HG02678 (cell line): ENCODE measurements at regions not wholly inside any gene's neighbourhood (a gene's known extent, or its start where the extent isn't known, plus 50 kb on each side); places are given as distances from the start of the nearest gene placed in this dataset.
"Not testable (repeated sequence)": the region's sequence is repeated elsewhere in the genome, so short reads cannot be mapped to it uniquely, and the experiment has no call there.

Experiments
- ATAC-seq: cut with Tn5 transposase; IDR thresholded peaks from one replicate; pipeline ENCODE4 v1.9.1; 2021; ENCODE audit warnings: mild to moderate bottlenecking, moderate library complexity; ENCODE audit not compliant: unreplicated experiment

DNA sequence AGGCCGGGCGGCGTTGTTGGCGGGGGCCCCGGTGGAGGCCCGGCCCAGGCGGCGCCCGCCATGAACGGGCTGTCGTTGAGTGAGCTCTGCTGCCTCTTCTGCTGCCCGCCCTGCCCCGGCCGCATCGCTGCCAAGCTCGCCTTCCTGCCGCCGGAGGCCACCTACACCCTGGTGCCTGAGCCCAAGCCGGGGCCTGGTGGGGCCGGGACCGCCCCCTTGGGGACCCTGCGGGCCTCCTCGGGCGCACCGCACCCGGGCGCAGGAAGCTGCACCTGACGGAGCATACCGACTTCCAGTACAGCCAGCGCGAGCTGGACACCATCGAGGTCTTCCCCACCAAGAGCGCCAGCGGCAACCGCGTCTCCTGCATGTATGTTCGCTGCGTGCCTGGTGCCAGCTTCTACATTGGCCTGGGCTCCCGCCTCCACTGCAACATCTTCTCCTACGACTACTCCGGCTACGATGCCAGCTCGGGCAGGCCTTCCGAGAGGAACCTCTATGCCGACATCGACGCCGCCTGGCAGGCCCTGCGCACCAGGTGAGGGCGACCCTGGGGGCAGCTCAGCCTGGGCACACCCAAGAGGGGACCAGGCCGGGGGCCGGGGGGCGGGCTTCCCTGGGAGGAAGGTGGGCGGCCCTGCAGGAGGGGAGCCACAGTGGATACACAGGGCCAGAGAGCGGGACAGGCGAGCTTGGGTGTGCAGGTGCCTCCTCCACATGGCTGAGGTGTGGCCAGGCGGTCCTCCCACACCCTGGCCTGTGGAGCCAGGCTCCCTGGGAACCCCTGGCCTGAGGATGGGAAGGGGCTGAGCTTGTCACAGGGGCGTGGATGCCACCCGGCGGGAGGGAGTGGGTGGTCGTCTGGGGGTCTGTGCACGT lies 201.6 kb downstream of the USP22 start:
- ATAC-seq: not testable (repeated sequence)

DNA sequence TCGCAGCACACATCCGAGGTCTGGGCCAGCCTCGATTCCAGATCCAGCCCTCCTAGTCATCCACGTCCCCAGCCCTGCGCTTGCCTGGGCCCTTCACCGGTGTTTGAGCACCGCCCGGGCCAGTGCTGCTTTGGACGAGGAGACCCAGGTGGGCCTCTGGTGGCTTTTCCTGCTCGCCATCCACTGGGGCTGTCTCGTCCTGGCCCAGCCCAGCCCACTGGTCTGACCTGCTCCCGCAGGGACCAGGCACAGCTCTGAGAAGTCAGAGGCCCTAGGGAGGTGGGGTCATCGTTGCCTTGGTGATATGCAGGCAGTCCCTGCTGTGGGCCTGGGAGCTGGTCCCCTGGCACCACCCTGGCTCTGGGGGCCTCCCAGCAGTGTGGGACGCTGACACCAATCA lies 200.8 kb downstream of the USP22 start:
- ATAC-seq: not testable (repeated sequence)

DNA sequence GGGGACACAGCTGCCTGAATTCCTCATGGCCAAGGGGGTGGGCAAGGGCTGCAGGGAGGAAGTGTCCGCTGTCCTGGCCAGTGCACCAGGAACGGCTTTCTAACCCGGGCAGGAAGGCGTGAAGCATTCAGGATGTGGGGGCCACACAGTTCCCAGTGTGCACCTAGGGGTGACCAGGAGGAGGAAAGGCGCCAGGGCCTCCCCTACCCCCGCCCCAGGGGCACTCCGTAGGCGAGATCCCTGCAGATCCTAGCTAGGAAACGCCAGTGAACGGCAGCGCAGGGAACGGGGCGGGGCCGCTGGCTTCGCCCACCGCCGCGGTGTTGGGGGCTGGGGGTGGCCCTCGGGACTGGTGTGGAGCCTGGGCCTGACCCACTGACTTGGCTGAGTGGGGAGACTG lies 199.6 kb downstream of the USP22 start:
- ATAC-seq: not testable (repeated sequence)

DNA sequence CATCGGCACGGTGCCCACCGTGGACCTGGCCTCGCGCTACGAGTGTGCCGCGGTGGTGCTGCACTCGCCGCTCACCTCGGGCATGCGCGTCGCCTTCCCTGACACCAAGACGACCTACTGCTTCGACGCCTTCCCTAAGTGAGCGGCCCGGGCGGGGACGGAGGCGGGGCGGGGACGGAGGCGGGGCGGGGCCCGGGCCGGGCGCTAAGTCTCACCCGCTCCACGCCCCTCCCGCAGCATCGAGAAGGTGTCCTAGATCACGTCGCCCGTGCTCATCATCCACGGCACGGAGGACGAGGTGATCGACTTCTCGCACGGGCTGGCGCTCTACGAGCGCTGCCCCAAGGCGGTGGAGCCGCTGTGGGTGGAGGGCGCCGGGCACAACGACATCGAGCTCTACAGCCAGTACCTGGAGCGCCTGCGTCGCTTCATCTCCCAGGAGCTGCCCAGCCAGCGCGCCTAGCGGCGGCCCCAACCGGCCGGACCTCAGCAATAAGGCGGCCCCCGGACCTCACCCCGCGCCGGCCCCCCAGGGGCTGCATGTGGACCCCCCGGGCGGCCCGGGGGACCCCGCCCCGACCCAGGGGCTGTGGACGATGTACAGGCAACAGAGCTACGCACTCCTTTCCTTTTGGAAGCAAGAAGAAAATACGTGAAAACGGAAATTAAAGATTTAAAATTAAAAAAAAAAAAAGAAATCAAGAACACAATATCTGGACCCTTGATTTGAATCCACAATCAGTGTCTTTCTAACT lies 198.8 kb downstream of the USP22 start:
- ATAC-seq: not testable (repeated sequence)

DNA sequence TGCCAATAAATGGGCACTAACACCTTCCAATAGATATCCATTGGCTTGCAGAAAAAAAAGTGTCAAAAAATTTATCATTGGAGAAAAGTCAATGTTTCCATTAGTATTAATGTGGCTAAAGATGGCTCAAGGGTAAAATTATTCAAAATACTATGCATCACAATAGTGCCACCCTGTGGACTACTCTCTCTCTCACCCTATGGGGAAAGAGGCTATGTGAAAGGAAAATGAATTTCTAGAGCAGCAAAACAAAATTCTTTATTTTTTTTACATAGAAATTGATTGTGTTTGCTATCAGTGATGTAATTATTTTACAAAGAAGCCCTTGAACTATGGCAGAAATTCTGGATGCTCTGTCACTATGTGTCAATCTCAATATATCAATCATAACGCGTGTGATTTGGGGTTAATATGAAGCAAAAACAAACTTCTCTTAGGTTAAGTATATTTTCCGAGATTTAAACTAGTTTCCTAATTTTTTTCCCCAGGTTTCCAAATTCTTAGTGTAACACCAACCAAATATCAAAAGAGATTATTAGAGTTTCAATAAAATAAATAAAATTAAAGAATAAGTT lies 193.9 kb downstream of the USP22 start:
- not testable (repeated sequence) for ATAC-seq

DNA sequence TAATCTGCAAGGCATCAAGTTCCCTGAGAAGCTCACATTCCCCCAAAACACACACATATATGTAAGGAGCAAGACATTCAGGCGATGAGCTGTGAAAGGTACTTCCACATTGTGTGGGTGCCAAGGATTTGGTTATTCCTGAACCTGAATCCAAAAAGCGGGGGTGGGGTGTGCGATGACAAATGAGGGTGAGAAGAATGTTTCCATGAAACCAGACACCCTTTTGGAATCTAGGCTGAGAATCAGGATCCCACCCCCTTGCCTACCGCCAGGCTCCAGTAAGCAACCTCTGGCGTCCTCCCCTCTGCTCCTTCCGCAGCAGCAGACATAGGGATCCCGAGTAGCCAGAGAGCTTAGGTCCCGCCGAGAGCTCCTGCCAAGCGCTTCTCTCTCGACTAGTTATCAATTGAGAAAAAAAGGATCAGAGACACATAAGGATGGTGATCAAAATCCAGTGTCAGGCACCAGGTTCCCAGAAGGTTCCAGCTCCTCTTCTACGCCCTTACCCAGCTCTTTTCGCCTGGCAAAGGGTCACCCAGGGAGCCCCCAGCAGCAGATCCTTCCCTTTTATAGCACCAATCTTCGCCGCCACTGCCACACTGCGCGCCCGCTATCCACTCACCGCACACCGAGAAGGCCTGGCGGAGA lies 191.1 kb downstream of the USP22 start:
- ATAC-seq: not testable (repeated sequence)

DNA sequence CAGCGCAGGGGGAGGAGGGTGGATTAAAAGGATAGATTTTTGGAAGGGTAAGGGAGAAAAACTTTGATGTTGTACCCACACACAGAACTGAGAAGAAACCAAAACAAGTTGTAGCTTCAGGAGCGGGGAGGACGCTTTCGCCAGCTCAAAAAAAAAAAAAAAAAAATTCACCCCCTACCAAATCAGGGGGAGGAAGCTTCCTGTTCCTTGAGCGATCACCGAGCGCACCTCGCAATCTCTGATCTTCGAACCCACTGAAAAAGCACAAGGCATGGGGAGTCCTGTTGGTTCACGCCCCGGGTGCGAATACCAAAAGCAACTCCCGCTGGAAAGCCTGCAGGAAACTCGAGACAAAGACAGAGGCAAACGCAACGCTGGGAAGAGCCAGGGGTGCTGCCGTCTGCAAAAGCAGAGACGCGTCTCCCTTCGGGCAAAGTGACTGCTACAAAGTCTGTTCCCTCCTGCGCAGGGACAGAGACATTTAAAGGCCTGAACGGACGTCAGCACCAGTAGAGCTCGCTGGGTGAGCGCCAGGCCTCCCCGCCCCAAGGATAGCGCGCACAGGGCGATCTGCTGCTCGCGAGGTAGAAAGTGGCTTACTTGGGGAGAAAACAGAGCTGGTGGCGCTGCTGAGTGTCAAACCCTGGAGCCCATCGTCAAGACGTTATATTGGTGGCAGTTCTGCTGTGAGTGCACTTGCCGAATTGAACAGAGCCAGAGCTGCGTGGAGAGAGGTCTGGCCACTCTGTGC lies 190.4 kb downstream of the USP22 start:
- no peak for ATAC-seq

DNA sequence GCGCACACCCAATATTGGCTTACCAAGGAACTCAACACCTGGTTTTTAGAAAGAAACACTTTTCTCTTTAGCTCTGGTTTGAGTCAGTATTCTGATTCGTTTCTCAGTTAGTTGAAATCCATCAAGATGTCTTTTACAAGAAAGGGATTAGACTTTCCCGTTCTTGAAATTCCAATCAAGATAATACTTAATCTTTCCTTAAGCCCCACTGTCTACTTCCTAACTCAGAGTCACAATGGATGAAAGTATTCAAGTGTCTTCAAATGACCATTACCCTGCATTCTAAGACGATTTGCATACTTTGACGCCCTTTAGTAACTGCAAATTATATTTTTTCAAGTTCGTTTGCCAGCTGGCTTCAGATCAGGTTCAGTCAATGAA lies 189.8 kb downstream of the USP22 start:
- ATAC-seq: no peak

DNA sequence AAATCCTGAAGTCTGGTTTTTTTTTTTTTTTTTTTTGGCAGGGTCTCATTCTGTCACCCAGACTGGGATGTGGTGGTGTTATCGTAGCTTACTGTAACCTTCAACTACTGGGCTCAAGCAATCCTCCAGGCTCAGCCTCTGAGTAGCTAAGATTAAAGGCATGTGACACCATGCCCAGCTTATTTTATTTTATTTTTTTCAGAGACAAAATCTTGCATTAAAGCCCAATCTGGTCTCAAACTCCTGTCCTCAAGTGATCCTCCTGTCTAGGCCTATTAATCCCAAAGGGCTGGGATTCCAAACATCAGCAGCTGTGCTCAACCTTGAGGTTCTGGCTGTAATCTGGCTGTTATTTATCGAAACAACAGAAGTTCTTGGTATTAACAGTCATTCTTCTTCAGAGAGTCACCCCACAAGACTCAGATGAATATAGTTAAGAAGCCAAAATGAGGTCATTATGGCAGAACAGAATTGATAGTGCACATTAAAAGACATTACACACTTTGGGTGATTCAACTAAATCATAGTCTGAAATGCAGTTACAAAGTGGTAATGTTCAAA lies 186.8 kb downstream of the USP22 start:
- ATAC-seq: not testable (repeated sequence)

DNA sequence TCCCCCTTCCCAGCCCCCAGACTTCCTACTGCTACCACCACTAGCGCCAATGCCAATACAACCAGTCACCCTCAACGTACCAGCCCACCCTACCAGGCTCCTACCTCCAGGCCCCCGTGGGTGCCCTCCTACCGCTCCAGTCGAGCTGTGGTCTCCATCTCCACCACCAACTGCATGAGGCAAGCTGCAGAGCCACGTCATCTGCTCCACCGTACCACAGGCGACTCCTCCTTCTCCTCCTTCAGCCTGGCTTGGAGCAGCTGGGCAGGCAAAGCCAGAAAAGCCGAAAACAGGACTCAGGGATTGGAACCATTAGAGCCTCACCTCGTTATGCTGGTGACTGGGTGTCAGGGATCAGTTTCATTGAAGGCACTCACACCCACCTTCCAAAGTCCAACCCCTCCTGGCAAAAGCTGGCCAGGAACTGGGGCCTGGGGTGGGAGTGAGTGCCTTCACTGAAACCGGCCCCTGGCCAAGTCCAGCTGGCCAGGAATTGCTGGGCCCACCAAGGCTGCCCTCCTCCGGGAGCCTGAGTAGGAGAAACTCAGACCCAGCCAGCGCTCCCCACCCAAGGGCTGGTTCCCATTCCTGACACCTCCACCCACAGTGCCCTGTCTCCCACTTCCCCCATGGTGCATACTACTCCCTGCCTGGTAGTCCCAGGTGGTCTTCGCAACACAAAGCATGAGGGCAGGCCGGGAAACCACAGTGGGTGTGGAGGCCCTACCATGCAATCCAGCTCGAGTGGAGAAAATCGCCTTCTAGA lies 176.2 kb downstream of the USP22 start:
- ATAC-seq: not testable (repeated sequence)

DNA sequence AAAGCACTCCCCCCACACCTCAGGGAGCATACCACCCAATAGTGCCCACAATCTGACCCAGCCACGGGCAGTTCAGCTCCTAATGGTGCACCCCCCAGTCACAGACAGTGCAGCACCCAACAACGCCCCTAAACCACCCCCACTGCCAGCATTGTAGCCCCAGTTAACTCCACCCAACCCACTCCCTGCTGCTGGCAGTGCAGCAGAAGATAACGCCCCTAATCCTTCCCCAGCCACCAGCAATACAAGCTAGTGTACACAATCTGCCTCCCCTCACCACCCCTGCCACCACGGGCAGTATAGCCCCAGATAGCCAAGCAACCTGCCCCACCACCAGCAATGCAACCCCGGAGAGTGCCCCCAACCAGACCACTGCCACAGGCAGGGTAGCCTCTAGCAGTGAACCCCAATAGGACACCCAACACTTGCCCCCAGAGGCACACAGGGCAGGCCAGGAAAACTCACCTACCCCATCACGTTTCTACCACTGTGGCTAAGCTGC lies 175.3 kb downstream of the USP22 start:
- ATAC-seq: not testable (repeated sequence)

DNA sequence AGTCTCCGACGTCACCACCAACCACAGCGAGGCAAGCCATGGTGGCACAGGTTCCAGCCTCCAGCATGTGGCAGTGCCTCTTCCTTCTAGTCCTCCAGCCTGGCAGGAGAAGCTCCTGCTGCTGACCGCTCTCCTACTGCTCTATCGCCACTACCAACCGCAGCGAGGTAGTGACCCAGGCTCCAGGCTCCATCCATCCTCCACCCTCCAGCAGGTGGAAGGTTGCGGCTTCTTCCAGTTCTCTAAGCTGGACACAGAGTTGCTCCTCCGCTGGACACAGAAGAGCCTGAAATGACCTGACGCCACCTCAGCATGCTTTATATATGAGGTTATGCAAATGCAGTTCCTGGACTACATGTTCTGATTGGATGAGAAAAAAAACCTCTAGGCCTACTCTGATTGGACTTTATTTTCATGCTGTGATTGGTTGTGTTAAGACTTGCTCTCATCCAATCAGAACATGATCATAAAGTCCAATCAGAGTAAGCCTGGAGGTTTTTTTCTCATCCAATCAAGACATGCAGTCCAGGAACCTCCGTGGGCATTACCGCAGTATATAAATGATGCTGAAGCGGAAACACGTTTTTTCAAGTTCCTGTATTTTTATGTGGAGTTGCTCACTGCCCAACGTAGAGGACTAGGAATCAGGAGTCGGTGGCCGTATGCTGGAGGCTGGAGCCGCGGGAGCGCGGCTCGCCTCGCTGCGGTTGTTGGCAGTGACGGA lies 174.7 kb downstream of the USP22 start:
- not testable (repeated sequence) for ATAC-seq

DNA sequence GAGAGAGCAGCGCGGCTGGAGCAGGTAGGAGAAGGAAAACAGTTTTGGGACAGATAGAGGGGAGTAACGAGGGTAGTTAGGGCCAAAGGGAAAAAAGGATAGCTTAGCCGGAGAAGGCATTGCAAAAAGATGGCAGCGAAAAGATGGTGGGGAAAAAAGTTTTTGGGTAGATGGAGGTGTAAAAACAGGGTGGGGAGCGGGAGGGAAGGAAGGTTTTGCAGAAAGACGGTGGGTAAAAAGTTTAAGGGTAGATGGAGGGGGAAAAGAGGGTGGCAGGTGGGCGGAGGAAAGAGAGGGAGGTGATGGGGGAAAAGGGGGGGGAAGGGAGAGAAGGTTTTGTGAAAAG lies 174.2 kb downstream of the USP22 start:
- not testable (repeated sequence) for ATAC-seq

DNA sequence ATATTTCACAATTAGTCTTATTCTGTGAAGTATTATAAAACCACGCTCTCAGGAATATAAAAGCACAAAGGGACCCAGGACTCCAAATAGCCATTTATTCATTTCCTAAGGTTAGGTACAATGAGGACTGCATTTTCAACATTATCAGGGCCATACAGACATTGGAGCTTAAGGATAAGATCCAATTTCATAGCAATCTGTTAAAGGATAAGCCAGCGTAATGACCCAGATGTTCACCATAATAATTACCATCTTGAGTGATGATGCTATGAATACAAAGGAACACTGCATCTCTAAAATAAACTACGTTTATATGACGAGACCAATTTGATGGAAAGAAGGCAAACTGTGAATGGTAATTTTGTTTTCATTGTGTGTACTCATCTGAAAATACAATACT lies 169.6 kb downstream of the USP22 start:
- ATAC-seq: not testable (repeated sequence)

DNA sequence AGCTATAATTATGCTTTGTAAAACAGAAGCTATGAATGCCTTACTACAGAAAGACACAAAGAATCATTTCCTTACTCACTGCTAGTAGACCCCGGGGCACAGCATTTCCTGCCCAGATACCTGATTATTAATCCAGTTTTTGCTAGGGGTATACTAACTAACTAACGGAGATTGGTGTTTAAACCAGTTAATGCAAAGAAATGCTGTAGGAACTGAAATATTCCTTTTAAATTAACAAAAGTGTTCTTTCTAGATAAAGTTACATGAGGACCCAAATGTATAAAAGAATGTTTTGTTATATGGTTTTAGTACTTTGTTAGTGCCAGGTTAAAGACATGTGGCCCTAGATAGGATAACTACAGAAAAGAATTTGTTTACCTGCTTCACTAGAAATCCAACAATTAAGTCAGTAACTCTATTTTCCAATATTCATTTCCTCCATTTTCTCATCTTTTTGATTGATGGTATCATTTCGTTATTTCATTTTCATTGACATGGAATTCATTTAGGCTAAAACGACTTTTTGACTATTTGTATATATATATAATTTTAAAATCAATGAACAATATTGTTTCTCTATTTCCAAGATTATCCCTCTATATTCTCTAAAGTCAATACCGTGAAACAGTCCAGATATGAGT lies 169.0 kb downstream of the USP22 start:
- not testable (repeated sequence) for ATAC-seq

DNA sequence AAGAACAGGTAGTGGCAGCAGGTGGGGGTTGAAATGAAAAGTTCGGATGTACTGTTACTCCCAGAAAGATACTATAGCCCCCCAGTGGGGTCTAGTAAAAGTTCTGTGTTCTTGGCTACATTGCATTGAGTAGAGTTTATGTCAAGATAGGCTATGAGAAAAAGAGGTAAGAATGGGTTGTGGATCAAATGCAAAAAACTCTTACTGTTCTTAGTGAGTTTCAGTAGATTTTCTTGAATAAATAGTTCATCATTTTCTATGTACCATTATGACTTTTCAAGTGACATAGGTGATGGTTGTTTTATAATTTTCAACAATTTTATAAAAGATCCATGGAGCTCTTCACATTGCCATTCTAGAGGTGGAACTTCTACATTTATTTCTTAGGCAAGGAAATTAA lies 165.4 kb downstream of the USP22 start:
- not testable (repeated sequence) for ATAC-seq

DNA sequence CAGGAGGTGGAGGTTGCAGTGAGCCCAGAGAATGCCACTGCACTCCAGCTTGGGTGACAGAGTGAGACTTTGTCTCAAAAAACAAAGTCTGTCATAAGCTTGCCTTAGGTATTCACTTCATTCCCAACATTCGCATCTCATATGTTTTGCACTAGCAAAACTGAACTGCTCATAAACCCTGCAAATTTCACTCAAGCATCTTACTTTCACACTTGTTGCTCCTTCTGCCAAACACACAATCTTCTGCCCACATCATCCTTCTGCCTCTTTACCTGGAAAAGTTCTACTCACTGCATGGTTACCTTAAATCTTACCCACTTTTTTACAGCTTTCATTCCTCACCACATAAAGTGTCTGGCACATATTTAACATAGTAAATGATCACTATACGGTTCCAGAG lies 152.5 kb downstream of the USP22 start:
- no peak for ATAC-seq

DNA sequence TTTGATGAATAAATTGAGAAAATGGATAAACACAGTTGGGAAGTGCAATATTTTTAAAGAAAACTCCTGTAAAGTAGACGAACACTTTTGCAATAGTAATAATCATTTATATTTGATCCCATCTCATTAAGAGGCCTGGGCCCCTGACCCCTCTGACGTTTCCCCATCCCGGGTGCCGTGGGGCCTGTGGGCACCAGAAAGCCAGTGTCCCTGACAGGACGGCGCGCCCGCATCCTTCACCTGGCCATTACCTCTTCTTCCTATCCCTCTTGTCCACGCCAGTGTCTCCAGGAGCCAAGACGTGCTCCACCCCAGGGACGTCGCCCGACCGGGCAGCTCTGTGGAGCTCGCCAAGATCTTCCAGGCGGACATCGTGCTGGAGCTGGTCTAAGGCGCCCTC lies 147.4 kb downstream of the USP22 start:
- not testable (repeated sequence) for ATAC-seq
